ENCODE measurements at regions not wholly inside any gene's neighbourhood (a gene's known extent, or its start where the extent isn't known, plus 50 kb on each side); places are given as distances from the start of the nearest gene placed in this dataset.

DNA sequence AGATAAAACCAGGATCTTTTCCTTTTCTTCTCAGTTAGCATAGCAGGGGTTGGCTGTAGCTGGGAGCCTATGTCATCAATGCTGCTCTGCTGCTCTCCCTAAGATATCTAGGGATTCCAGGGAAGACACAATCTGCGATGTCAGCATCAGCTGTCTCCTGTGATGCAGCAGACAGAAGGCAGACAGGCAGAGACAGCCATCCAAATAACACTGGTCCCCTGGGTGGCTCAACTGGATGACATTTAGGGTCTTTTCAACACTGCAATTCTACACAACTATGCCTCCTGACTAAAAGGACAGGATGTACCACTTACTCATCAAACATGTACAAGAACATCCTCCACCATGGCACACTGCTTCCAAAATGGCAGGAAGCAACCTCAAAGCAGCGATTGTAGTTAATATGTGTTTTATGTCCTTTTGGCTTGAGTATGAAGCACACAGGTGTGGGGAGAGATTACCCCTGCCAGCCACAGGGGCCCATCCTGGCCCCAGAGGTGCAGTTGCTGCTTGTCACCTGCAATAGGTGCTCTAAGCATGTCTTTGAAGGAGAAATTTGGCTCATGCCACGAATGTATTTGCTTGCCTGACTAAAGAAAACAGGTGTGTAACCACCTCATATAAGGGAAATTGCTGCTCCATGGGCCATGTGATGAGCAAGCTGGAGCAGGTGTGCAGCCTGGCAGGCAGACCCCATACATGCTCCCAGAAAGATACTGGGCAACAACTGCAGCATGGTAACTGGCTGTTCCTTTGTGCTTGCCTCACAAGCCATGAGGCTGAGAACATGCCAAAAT is 357.8 kb downstream of the VPS13C start:
- Histone ChIP-seq H3K9me3 (peaks cover 0 to 5% (median 0%) of the 10 kb centered on the region in 12 donors), H3K27me3 (no peaks in the 10 kb centered on the region), H3K4me3 (no peak overlapping the region), H3K4me1 (no peaks in the 10 kb centered on the region), H3K36me3 (no peaks in the 10 kb centered on the region), H3K27ac (no peak overlapping the region)
- ATAC-seq (no peak), DNase-seq (no peak)
- WGBS, 4 donors, result 44 to 46% (median 44%) methylated on average over 3 of the region's 3 CpGs
- intact Hi-C loops (cut with DNase I), result no loop called here
- no peak for TF ChIP-seq POLR2A (IDR thresholded peaks at IDR 0.05)
- no peak for TF ChIP-seq CTCF (IDR thresholded peaks at IDR 0.05)

DNA sequence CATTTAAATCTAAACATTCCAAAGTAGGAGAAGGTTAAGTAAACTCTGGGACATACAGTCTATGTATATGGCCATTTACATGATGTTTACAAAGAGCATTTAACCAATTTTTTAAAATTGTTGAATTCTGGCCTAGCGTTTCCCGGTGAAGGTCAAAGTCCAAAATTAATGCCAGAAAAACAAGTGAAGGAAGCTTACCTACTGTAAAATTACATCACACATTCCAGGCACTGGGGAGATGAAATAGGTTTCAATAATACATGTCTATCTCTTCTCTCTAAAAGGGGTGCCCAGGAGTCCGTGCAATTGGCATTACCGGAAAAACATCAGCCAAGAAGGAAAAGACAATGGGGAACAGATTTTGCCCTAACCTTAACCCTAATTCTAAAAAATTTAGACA is 358.8 kb downstream of the VPS13C start:
- ATAC-seq (no peak), DNase-seq (no peak)
- H3K4me1 ChIP-seq, result no peaks in the 10 kb centered on the region
- no peak overlapping the region for H3K27ac ChIP-seq
- no peak for TF ChIP-seq POLR2A (IDR thresholded peaks at IDR 0.05)
- TF ChIP-seq CTCF (IDR thresholded peaks at IDR 0.05), result no peak
- peaks cover 0 to 3% (median 0%) of the 10 kb centered on the region in 9 donors for H3K27me3 ChIP-seq
- no peaks in the 10 kb centered on the region for H3K36me3 ChIP-seq
- no peak overlapping the region for H3K4me3 ChIP-seq
- 94 to 99% (median 96%) methylated on average over 4 of the region's 4 CpGs for WGBS, 4 donors
- peaks cover 0 to 5% (median 0%) of the 10 kb centered on the region in 12 donors for H3K9me3 ChIP-seq
- intact Hi-C loops (cut with DNase I), result no loop called here

GRCh38 chr15:61700803-61701202 is 359.4 kb downstream of the VPS13C start:
- H3K36me3 ChIP-seq, result no peaks in the 10 kb centered on the region
- H3K9me3 ChIP-seq, result peaks cover 0 to 5% (median 0%) of the 10 kb centered on the region in 12 donors
- no peak overlapping the region for H3K4me3 ChIP-seq
- no peaks in the 10 kb centered on the region for H3K4me1 ChIP-seq
- no peak overlapping the region for H3K27ac ChIP-seq
- peaks cover 0 to 4% (median 0%) of the 10 kb centered on the region in 9 donors for H3K27me3 ChIP-seq
- WGBS, 4 donors, result 89 to 91% (median 89%) methylated on average over 6 of the region's 6 CpGs
- intact Hi-C loops (cut with DNase I), result no loop called here
- ATAC-seq (no peak), DNase-seq (no peak)
- TF ChIP-seq POLR2A (IDR thresholded peaks at IDR 0.05) (no peak), CTCF (IDR thresholded peaks at IDR 0.05) (no peak)

- intact Hi-C loops (cut with DNase I), result no loop called here
- Histone ChIP-seq H3K27ac (no peak overlapping the region), H3K27me3 (peaks cover 0 to 4% (median 0%) of the 10 kb centered on the region in 9 donors), H3K4me1 (no peaks in the 10 kb centered on the region), H3K4me3 (no peak overlapping the region), H3K9me3 (no peaks in the 10 kb centered on the region), H3K36me3 (no peaks in the 10 kb centered on the region)
- 54 to 59% (median 56%) methylated on average over 2 of the region's 2 CpGs for WGBS, 4 donors
- ATAC-seq, result no peak
- DNase-seq, result no peak
- TF ChIP-seq CTCF (IDR thresholded peaks at IDR 0.05) (no peak), POLR2A (IDR thresholded peaks at IDR 0.05) (no peak)
These were observed 362.5 kb downstream of the VPS13C start for GRCh38 chr15:61697796-61698195.
